HG03520 (cell line): ENCODE measurements at regions not wholly inside any gene's neighbourhood (a gene's known extent, or its start where the extent isn't known, plus 50 kb on each side); places are given as distances from the start of the nearest gene placed in this dataset.

Experiments
- ATAC-seq: cut with Tn5 transposase; IDR thresholded peaks from one replicate; pipeline ENCODE4 v1.9.1; 2021; ENCODE audit warnings: mild to moderate bottlenecking, moderate library complexity; ENCODE audit not compliant: unreplicated experiment

DNA sequence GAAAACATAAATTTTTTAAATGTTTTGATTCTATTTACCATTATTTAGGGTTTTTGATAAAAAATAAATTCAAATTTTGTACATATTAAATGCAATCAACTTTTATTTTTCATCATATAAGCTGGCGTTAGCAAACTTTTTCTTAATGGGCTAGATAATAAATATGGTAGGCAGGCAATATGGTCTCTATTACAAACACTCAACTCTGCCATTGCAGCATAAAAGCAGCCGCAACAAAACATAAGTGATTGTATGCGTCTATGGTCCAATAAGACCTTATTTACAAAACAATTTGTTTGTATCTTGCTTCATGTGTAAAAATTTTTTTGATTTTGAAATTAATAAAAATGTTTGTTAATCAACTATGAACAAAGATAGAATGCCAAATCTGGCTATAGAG is 116.8 kb upstream of the GLI2 start:
- no peak for ATAC-seq

- no peak for ATAC-seq
Observed at GRCh38 chr2:120619579-120619978, 116.1 kb upstream of the GLI2 start.

- no peak for ATAC-seq
Observed at GRCh38 chr2:120620025-120620793, 115.5 kb upstream of the GLI2 start.

DNA sequence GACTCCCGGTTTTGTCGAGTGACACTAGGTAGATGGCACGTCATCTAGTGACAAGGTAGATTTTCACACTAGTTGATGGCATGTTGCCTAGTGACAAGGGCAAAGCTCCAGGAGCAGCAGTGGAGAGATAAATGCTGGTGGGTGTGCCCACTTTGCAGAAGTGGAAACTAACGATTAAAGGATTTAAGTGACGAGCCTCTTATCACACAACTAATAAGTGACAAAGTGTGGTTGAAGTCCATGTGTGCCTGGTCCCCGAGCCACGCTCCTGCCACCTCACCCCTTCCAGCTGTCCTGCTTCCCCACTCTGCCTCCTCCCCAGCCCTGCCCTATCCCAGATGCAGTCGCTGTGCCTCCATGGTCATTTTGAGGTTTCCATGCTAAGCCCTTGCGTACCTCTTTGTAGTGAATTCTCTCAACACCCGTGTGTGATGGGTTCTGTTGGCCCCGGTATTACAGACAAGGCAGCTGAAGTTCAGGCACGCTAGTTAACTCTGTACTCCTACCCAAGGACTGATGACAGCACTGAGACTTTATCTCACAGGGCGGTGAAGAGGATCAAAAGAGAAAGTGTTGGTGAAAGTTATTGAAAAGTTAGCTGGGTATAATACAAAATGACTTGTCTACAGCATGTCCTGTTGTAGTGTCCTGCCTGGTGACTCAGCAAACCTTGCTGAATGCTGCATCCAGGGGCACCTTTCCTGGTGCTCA is 113.4 kb upstream of the GLI2 start:
- no peak for ATAC-seq

GRCh38 chr2:120622886-120623753 is 112.5 kb upstream of the GLI2 start:
- no peak for ATAC-seq

DNA sequence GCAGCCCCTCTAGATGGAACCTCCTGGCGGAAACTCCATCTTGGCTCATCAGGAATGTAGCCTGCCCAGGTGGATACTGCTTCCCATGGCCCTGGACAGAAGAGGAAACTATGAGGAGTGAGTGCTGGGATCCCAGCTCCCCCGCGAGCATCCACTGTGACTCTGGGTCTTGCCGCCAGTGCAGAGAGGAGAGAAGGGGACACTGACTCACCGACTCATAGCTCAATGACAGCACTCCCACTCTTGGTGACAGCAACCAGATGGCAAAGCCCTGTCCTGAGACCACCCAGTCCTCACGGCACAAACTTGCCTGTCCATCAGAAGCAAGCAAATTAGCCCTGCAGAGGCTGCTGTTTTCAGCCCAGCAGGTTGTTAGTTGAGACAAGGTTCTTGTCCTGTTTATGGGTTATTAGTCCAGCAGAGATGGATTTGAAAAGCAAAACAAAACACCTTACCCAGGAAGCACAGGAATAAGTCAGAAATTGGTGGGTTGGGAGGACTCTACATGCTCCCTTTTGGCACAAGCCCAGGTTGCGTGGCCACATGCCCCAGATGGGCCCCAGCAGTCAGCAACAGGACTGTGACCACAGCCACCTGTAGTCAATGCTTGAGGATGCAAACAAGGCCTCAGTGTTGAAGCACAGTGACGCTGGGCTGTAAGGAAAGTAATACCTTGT is 111.5 kb upstream of the GLI2 start:
- no peak for ATAC-seq

DNA sequence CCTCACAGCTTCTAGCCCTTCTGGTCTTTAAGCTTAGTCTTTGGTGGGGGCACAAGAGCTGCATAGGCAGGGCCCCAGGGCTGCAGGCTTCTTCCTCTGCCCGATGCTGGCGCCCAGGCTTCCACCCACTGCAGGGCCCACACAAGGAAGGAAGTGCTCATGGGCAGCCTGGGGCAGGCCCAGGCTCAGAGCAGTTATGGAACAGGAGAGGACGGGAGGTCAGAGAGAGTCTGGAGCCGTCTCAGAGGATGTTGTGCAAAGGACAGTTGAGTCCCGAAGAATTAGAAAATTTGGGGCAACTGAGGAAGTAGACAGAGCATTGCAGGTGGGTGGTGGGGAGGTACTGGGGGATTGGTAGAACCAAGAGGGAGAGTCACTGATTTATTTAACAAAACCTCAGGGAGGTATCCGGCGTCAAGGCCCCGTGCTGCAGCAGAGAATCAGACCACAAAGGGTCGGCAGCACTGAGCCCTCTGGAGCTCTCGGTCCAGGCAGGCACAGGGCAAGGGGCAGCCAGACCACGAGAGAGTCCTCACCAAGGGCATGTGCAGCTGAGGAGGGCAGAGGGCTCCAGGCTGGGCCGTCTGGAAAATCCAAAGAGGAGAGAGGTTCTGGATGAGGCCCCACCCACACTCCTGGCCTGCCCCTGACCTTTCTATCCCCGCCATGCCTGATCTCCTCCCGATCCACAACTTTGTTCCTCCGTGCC is 110.8 kb upstream of the GLI2 start:
- ATAC-seq, result no peak

- no peak for ATAC-seq
Observed at GRCh38 chr2:120625865-120626560, 109.7 kb upstream of the GLI2 start.

DNA sequence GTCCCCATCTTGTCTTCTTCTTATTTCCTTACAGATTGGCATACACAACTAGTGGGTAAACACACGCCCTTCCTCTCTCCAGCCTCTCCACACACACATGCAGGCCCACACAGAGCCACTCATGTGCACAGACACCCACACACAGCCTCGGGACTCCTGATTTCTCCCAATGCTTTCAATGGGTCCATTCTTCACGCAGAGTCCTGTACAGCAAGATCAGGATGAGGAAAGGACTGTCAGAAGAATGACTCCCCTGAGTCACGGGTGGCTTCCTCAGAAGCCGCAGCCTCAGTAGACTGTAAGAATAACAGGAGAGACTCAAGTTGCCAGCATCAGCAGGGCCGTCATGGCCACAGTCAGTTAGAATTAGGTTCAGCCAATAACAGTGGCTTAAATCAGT is 109.1 kb upstream of the GLI2 start:
- ATAC-seq, result no peak

DNA sequence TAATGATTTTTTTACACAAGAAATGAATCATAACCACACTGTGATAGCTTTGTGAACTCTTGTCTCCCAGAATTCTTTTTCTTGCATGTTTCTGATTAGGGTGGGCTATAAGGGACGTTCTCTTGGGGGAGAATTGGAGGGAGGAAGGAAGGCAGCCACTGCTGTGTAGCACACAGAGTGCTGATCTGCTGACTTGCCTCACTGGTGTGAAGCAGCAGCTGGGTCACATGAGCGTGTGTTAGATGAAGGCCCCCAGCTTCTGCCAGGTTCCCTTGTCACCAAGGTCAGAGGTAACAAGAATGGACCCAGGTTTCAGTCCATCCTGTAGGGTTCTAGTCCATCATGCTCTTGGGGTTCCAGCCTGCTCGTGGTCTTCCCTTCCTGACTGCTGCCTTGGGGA is 107.4 kb upstream of the GLI2 start:
- ATAC-seq, result no peak

- ATAC-seq, result no peak
Observed at GRCh38 chr2:120629241-120629895, 106.3 kb upstream of the GLI2 start.

DNA sequence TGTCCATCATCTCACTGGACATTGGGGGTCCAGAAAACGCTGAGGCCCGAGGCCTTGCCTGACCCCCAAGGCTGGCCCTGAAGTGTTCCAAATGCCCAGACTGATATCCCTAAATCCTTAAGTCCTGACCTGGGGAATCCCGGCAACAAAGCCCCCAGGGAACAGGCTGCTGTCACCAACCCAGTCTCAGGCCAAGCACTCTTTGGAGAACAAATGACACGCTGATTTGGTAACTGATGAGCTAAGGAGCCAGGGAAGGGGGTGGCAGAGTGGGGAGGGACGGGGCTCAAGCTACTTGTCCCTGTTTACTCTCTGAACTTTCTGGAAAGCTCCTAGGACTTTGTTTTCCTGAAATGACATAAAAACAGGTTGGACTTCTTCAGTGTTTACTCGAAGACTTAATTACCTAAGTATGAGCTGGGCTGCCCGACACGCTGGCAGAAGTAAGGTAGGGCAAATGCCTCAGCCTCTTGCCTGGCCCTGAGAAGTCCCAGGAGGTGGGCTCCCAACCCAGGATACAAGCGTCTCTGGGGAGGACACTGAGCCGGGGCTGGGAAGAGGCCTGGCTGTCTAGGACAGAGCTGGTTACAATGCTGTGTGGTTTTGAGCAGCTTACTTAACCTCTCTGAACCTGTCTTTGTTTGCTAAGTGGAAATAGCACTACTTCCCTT is 105.5 kb upstream of the GLI2 start:
- no peak for ATAC-seq

DNA sequence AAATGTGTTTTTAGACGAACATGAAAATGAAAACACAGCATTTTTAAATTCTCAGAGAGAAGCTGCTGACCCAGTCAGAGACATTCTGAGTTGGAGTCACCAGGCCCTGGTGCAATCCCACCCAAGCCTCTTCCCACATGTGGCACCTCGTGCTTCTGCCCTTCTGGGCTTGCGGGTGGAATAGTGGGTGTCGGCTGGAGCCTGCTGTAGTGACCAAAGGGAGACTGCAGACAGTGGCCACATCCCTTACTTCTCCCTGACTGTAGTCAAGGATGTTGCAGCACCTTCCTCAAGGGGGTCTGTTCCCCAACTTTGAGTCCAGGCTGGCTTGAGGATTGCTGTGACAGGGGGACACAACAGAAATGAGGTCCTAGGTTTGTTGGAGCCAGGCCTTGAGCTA is 104.4 kb upstream of the GLI2 start:
- ATAC-seq, result no peak

- ATAC-seq, result no peak
Observed at GRCh38 chr2:120631724-120632123, 103.9 kb upstream of the GLI2 start.

- ATAC-seq, result no peak
Observed at GRCh38 chr2:120632796-120633646, 102.6 kb upstream of the GLI2 start.

DNA sequence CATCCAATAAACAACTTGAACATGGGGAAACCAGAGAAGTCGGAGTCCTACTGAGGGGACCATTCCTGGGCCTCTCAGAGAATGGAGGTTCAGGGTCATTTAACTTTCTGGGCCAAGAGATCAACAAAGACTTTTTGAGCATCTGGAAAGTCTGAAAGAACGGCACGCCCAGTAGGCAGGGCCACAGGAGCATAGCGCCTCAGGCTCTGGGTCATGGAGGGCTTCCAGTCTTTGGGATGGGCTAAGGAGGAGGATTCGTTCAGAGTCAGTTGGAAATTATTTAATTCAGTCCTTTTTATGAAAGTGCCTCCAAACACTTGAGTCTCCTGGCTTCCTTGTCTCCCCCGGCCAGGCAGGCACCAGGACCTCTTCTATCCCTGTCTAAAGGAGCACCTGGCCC is 101.1 kb upstream of the GLI2 start:
- no peak for ATAC-seq

GRCh38 chr2:120635146-120635545 is 100.5 kb upstream of the GLI2 start:
- no peak for ATAC-seq

DNA sequence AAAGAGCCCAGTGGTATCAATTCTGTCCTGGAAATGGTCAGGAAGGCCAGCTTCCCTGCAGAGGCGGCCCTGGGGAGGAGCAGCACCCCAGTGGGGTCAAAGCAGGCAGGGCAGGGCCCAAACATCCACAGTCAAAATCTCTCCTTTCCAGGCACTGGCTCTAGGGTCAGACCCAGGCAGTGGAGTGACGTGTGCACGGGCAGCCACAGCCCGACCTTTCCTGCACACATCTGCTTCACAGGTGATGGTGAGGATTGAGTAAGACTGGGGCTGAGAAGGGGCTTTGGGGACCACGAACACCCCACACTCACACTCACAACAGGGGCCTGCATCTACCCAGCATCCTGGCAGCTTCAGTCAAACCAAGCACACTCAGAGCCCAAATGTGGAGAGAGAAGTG is 97.8 kb upstream of the GLI2 start:
- no peak for ATAC-seq
